Gastrocnemius medialis (tissue), 4 donors: ENCODE measurements at regions not wholly inside any gene's neighbourhood (a gene's known extent, or its start where the extent isn't known, plus 50 kb on each side); places are given as distances from the start of the nearest gene placed in this dataset.
"Not testable (repeated sequence)": the region's sequence is repeated elsewhere in the genome, so short reads cannot be mapped to it uniquely, and the experiment has no call there.

Experiments
- ATAC-seq, 2 donors: fragments of 150-250 bp; one replicate each; pipeline ENCODE4 v1.9.1; 2016
- DNase-seq, 2 donors: peaks; one replicate each; pipeline ENCODE4 v3.0.0-alpha.2; 2019
- H3K27ac ChIP-seq, 4 donors: fragments of 200-600 bp; sonication (generic); 1 replicate in 1 of 4; 2 replicates in 3 of 4; pipeline ENCODE4 v1.5.1; 2016 to 2018; ENCODE audit warnings: mild to moderate bottlenecking in 2 of 4, moderate library complexity in 1 of 4
- H3K27me3 ChIP-seq, 3 donors: fragments of 200-600 bp; sonication (generic) in 2 of 3; 1 replicate in 1 of 3; 2 replicates in 2 of 3; pipeline versions ENCODE4 v1.5.1 to v1.6.0; 2016 to 2019; ENCODE audit warnings: mild to moderate bottlenecking in 1 of 3, moderate library complexity in 1 of 3
- H3K36me3 ChIP-seq, 2 donors: fragments of 200-600 bp; sonication (generic) in 1 of 2; one replicate each; pipeline ENCODE4 v1.5.1; 2017 to 2018
- H3K4me1 ChIP-seq, 2 donors: fragments of 200-600 bp; sonication (generic) in 1 of 2; one replicate each; pipeline ENCODE4 v1.5.1; 2016 to 2017; ENCODE audit warnings: mild to moderate bottlenecking in 2 of 2
- H3K4me3 ChIP-seq, 4 donors: fragments of 200-600 bp; sonication (generic) in 3 of 4; 1 replicate in 1 of 4; 2 replicates in 3 of 4; pipeline ENCODE4 v1.5.1; 2016 to 2019; ENCODE audit warnings: mild to moderate bottlenecking in 2 of 4
- H3K9me3 ChIP-seq, 3 donors: fragments of 200-600 bp; sonication (generic) in 2 of 3; 1 replicate in 1 of 3; 2 replicates in 2 of 3; pipeline ENCODE4 v1.5.1; 2016 to 2019
- POLR2A ChIP-seq, 2 donors: fragments of 450-650 bp; IDR thresholded peaks; one replicate each; pipeline ENCODE4 v1.6.1; 2017; ENCODE audit warnings: antibody characterized with exemption in 2 of 2, mild to moderate bottlenecking in 2 of 2, moderate library complexity in 2 of 2
- in situ Hi-C, 4 donors: fragments of 200-750 bp; cut with MboI; loops; one replicate each; pipeline versions ENCODE4 v1.15.0 to v1.8.0; 2017; ENCODE audit warnings: low sequenced_read_pairs in 4 of 4
- intact Hi-C: fragments of 100-400 bp; cut with DNase I; formaldehyde crosslinking; loops from one replicate; pipeline ENCODE4 v1.15.1; 2023; ENCODE audit warnings: low total_unique reads
- TF ChIP-seq, protein P1 (sequence below), 5 experiments: fragments of 450-650 bp in 3 of 5; fragments of 200-600 bp in 2 of 5; sonication (generic) in 2 of 5; IDR thresholded peaks in 4 of 5; conservative IDR thresholded peaks in 1 of 5; 1 replicate in 4 of 5; 2 replicates in 1 of 5; pipeline ENCODE4 v1.5.1; 2016 to 2019; ENCODE audit warnings: antibody characterized with exemption in 5 of 5, mild to moderate bottlenecking in 3 of 5, moderate library complexity in 3 of 5

DNA sequence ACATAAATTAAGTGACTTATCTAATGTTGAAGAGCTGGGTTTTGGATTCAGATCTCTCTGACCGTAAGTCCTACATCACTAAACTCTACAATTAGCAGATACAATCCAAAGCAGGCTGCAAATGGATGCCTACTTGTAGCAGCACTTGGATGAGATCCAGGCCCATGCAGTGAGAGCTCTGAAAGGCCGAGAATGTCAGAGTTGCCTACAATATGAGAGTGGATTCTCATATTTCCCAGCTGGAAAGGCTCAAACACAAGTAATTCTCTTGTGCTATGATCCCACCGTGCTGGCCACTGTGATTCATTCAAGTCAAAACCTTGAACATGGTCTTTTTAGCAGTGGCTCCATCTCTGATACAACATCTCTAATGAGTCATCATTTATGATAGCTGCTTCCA is 125.4 kb upstream of the CHRDL1 start:
- TF ChIP-seq, protein P1, sequence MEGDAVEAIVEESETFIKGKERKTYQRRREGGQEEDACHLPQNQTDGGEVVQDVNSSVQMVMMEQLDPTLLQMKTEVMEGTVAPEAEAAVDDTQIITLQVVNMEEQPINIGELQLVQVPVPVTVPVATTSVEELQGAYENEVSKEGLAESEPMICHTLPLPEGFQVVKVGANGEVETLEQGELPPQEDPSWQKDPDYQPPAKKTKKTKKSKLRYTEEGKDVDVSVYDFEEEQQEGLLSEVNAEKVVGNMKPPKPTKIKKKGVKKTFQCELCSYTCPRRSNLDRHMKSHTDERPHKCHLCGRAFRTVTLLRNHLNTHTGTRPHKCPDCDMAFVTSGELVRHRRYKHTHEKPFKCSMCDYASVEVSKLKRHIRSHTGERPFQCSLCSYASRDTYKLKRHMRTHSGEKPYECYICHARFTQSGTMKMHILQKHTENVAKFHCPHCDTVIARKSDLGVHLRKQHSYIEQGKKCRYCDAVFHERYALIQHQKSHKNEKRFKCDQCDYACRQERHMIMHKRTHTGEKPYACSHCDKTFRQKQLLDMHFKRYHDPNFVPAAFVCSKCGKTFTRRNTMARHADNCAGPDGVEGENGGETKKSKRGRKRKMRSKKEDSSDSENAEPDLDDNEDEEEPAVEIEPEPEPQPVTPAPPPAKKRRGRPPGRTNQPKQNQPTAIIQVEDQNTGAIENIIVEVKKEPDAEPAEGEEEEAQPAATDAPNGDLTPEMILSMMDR (IDR thresholded peaks at IDR 0.05 in 4 of 5, conservative IDR thresholded peaks at IDR 0.05 in 1 of 5) = no peak
- Histone ChIP-seq H3K4me1 (no peaks in the 10 kb centered on the region), H3K36me3 (no peaks in the 10 kb centered on the region), H3K4me3 (no peak overlapping the region), H3K27ac (no peak overlapping the region), H3K27me3 (no peaks in the 10 kb centered on the region), H3K9me3 (no peaks in the 10 kb centered on the region)
- DNase-seq (no peak), ATAC-seq (no peak)
- intact Hi-C loops = no loop called here
- in situ Hi-C loops = no loop called here

DNA sequence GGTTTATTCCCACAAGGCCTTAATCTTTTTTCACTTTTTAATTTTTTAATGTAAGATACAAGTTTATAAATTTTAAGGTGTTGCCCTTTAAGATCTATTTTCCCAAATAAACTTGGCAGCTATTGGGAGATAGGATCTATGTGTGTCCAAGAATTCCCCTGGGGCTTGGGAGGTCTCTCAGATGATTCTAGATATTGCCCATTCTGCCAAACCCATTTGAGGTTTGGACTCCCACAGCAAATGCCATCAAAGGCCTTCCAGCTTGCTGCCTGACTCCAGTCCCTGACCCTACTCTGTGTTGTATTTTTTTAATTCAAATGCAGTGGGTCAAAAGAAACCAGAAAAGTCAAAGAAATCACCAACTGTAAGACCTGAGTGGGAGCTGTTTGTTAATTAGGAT is 120.0 kb upstream of the CHRDL1 start:
- Histone ChIP-seq H3K4me1 (no peaks in the 10 kb centered on the region), H3K27me3 (no peaks in the 10 kb centered on the region), H3K27ac (no peak overlapping the region), H3K36me3 (no peaks in the 10 kb centered on the region), H3K4me3 (no peak overlapping the region), H3K9me3 (no peaks in the 10 kb centered on the region)
- no peak for TF ChIP-seq POLR2A (IDR thresholded peaks at IDR 0.05)
- TF ChIP-seq, protein P1 (IDR thresholded peaks at IDR 0.05 in 4 of 5, conservative IDR thresholded peaks at IDR 0.05 in 1 of 5) = no peak
- ATAC-seq = no peak
- in situ Hi-C loops = no loop called here
- intact Hi-C loops = no loop called here
- DNase-seq = no peak

DNA sequence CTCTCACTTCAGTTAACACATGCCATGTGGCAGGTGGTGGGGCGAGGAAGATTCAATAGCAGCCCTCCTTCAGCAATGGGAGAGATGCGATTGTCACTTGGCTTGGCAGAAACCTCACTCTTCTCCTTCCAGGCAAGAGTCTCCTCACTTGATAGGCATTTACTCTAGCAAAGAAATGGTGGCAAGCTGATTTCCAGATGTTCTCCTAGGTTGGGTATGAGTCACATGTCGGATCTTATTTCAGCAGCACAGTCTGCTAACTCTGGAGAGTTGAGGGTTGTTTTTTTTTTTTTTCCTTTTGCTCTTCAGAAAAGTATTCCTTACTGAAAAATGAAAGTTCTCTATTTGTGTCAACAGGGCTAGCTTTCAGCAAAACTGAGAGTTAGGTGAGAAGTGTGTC is 119.5 kb upstream of the CHRDL1 start:
- Histone ChIP-seq H3K9me3 (no peaks in the 10 kb centered on the region), H3K27ac (no peak overlapping the region), H3K36me3 (no peaks in the 10 kb centered on the region), H3K4me1 (no peaks in the 10 kb centered on the region), H3K27me3 (no peaks in the 10 kb centered on the region), H3K4me3 (no peak overlapping the region)
- intact Hi-C loops (no loop called here), in situ Hi-C loops (no loop called here)
- no peak for DNase-seq
- TF ChIP-seq, protein P1 (IDR thresholded peaks at IDR 0.05 in 4 of 5, conservative IDR thresholded peaks at IDR 0.05 in 1 of 5) = no peak
- no peak for TF ChIP-seq POLR2A (IDR thresholded peaks at IDR 0.05)
- ATAC-seq = no peak

DNA sequence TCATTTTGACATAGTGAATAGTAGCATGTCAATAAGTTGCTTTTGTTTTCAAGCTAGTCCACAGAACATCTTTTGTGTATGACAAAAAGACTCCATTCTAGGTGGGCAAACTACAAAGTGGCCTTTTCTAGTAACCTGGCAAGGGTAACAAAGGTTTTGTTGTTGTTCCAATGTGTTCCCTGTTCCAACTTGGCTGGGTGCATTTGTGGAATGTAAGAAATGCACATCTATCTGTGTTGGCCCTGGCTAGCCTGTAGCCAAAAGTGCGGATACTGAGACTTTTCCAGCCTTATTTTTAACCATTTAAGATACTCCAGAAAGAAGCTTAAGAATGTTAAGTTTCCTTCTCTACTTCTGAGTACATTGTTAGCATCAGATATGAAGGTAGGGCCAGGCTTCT is 118.7 kb upstream of the CHRDL1 start:
- Histone ChIP-seq H3K36me3 (no peaks in the 10 kb centered on the region), H3K4me1 (no peaks in the 10 kb centered on the region), H3K9me3 (no peaks in the 10 kb centered on the region), H3K27me3 (no peaks in the 10 kb centered on the region), H3K27ac (no peak overlapping the region), H3K4me3 (no peak overlapping the region)
- in situ Hi-C loops = no loop called here
- DNase-seq (no peak), ATAC-seq (no peak)
- intact Hi-C loops = no loop called here
- TF ChIP-seq, protein P1 (IDR thresholded peaks at IDR 0.05 in 4 of 5, conservative IDR thresholded peaks at IDR 0.05 in 1 of 5) = no peak
- no peak for TF ChIP-seq POLR2A (IDR thresholded peaks at IDR 0.05)

DNA sequence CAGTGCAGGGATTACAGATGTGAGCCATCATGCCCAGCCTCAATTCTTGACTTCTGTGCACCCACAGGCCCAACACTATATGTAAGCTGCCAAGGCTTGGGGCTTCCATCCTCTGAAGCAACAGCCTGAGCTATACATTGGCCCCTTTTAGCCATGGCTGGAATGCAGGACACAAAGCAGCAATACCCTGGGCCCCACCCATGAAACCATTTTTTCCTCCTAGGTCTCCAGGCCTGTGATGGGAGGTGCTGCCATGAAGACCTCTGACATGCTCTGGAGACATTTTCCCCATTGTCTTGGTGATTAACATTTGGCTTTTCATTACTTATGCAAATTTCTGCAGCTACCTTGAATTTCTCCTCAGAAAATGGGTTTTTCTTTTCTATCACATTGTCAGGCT is 109.1 kb upstream of the CHRDL1 start:
- H3K4me3 ChIP-seq, in situ Hi-C loops, H3K27me3 ChIP-seq, intact Hi-C loops, H3K27ac ChIP-seq, H3K9me3 ChIP-seq, DNase-seq, H3K4me1 ChIP-seq, H3K36me3 ChIP-seq, ATAC-seq: not testable (repeated sequence)
